IPS-NIHi11 (cell line): ENCODE measurements at regions not wholly inside any gene's neighbourhood (a gene's known extent, or its start where the extent isn't known, plus 50 kb on each side); places are given as distances from the start of the nearest gene placed in this dataset.
"Not testable (repeated sequence)": the region's sequence is repeated elsewhere in the genome, so short reads cannot be mapped to it uniquely, and the experiment has no call there.

Experiments used
- DNase-seq: peaks from one replicate; pipeline ENCODE4 v3.0.0; 2012; ENCODE audit warnings: mixed read lengths, low spot score

DNA sequence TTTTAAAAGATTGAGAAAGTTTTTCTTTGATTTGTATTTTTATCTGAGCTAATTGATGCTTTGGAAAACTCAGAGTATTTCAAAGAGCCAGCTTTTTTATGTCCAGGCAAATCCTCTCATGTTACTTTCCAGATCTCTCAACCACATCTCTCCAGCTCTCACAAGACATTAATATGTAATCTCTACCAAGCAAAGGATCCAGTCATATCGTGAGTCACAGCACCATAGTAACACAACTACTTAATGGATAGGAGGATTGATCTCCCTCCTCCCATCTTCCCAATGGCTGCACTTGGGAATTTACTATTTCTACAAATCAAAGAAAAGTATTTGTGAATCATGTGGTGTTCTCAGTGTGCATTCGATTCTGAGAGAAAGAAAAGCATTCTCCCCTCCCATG, 63.3 kb downstream of the POU4F1 start:
- no peak for DNase-seq

- not testable (repeated sequence) for DNase-seq
Observed at GRCh38 chr13:78526044-78526443, 77.3 kb downstream of the POU4F1 start.

GRCh38 chr13:78524936-78525335, 78.4 kb downstream of the POU4F1 start:
- no peak for DNase-seq

- DNase-seq, result no peak
Observed at GRCh38 chr13:78521091-78521490, 82.3 kb downstream of the POU4F1 start.

- no peak for DNase-seq
Observed at GRCh38 chr13:78520425-78520824, 82.9 kb downstream of the POU4F1 start.

GRCh38 chr13:78518482-78518881, 84.9 kb downstream of the POU4F1 start:
- not testable (repeated sequence) for DNase-seq

GRCh38 chr13:78499802-78500201, 103.5 kb downstream of the POU4F1 start:
- DNase-seq, result peak; percentile 49

DNA sequence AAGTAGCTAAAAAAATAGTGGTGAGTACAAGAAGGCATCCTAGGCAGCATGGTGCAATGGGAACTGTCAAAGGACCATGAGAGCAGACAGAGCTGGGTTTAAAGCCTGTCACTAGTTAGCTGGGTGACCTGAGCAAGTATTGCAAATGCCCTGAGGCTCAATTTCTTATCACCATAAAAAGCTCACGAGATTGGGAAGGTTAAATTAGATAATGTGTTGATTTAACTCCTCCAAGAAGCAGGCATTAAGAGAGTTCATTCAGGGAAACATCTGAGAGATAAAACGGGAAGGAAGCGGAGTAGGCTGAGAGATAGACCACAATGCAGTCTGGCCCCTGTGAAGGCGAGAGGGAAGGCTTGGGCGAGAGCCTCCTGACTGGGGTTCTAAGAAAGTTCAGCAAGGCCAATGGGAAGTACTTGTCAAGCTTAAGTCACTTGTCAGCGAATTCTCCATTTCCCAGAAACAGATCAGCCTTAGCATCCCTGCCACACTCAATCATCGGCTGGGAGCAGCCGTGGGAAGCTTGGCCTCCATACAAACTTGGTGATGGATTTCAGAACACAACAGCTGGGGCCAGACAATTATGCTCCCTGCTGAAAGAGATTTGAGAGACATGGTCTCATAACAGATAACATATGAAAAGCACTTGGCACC, 105.5 kb downstream of the POU4F1 start:
- no peak for DNase-seq

- DNase-seq, result no peak
Observed at GRCh38 chr13:78491978-78492377, 111.4 kb downstream of the POU4F1 start.

DNA sequence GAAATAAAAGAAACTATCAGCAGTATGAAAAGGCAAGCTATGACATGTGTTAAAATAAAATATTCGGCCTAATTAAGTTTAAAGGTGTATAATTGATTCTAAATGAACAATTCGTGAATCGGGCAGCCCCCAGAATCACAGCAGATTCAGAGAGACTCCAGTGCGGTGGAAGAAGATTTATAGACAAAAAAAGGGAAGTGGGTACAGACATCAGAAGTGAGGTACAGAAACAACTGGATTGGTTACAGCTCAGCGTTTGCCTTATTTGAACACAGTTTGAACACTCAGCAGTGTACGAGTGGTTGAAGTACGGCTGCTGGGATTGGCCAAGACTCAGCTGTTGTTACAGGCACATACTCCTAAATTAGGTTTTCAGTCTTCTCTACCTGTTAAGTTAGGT, 113.1 kb downstream of the POU4F1 start:
- DNase-seq, result not testable (repeated sequence)

GRCh38 chr13:78487707-78488106, 115.6 kb downstream of the POU4F1 start:
- no peak for DNase-seq

DNA sequence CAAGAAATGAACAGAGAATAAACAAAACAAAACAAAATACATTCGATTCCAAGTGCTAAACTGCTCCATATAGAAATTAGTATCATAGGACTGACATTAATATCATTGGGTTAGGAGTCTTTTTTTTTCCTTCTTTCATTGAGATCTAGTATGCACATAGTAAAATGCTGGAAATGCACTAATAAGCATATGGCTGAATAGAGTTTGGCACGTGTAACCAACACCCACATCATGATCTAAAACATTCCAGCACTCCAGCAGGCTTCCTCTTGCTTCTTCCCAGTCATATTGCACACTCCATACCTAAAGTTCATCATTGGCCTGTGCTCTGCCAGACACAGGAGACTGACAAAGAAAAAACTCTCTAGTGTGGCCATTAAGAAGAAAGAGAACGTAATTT, 117.5 kb downstream of the POU4F1 start:
- no peak for DNase-seq

DNA sequence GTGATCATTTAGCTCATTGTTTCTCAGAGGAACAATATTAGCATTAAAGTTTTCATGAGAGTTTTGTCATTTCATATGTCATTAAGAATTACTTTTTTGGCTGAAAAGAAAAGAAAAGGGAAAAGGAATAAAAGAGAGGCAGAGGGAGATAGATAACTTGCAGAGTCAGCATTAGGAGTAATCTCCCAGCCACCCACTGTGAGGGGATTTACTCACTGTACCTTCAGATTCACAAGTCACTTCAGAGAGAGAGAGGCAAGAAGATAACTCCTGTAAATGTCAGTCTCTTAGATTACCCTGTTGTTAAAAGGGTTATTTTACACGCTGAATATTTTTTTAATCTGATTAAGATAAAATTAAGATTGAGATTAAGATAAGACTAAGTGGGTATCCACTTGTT, 125.2 kb downstream of the POU4F1 start:
- DNase-seq, result no peak

DNA sequence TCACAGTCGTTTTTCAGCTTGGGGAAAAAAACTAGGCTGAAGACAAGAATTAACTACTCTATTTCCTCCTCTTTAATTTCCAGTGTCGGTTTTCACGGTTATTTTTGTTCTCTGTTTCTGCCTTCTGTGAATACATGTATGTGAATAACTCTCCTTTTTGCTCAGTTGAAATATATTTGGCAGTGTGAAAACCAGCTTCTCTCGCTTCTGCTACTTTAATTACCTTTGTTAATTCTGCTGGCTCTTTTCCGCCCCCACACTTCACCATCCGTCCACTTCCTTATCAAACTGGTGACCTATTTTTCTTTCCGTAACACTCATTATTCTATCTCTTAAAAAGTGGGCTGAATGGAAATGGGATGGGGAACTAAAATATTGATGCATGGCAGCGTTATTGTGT, 126.4 kb downstream of the POU4F1 start:
- no peak for DNase-seq

- no peak for DNase-seq
Observed at GRCh38 chr13:78468621-78469020, 134.7 kb downstream of the POU4F1 start.

- no peak for DNase-seq
Observed at GRCh38 chr13:78465250-78465649, 138.1 kb downstream of the POU4F1 start.

- DNase-seq, result no peak
Observed at GRCh38 chr13:78460176-78460575, 143.2 kb downstream of the POU4F1 start.

- no peak for DNase-seq
Observed at GRCh38 chr13:78443839-78444238, 159.5 kb downstream of the POU4F1 start.

DNA sequence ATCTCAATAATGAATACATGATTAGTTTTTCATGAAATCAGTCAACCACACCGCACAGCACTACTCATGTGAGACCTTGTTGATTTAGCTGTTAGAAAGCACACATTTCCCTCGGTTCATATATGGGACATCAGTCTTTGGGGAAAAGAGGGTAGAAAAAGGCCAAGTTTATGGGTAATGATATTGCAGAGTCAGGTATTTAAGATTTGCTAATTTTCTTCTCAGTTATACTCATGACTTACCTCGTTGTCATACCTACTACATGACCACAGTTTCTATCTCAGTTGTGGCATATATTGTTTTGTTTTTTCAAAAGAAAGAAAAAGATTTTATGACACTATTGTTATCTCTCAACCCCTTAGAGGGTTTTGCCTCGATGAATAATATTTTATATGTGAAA, 165.6 kb downstream of the POU4F1 start:
- DNase-seq, result no peak

DNA sequence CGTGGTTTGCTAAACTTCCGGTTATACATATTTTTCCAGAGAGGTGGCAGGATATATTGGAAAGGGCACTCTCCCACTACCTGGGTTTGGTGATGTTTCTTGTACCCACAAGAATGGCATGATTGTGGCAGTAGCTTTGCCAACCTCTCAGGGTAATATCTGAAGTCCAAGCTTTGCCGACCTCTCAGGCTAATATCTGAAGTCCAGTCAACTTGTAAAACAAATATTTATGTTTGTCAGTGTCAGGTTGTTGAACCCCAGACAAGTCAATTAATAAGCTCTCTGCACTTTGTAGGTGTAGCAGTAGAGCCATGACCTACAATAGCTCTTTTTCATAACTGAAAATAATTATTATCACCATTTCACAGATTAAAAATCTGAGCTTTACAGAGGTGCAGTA, 167.0 kb downstream of the POU4F1 start:
- DNase-seq, result no peak

GRCh38 chr13:78431328-78431727, 172.0 kb downstream of the POU4F1 start:
- no peak for DNase-seq

GRCh38 chr13:78430811-78431210, 172.5 kb downstream of the POU4F1 start:
- DNase-seq, result no peak

DNA sequence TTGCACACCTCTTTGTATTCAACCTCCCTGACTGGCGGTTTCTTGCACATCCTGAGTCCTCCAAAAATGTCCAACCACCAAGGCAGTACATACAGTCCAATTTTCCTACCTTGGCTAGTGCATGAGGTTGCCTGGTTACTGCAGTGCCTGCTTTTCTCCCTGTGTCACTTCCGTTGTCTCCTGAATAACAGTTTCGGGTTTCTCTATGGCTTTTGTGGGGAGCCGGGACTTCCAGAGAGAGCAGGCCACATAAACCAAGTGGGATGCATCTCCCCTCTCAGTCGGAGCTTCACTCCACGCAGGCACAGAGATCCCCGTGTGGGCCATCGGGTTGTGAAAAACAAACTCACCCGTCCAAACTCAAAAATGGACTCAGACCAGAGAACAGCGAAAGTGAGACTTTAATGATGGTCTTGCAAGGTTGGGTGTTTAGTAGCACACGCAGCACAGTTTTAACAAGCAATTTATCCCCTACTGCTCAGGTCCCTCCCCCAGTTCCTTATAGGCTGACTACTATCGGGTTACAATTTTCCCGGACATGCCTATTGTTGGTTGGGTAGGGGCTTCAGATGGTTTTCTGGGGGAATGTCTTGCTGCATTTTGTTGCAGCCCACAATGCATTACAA, 173.1 kb downstream of the POU4F1 start:
- DNase-seq, result peak; percentile 62

- no peak for DNase-seq
Observed at GRCh38 chr13:78428646-78429045, 174.7 kb downstream of the POU4F1 start.
